ENCODE measurements at regions not wholly inside any gene's neighbourhood (a gene's known extent, or its start where the extent isn't known, plus 50 kb on each side); places are given as distances from the start of the nearest gene placed in this dataset.
A peak's percentile ranks its signal among the peaks of the same experiment; 100 is the strongest.

DNA sequence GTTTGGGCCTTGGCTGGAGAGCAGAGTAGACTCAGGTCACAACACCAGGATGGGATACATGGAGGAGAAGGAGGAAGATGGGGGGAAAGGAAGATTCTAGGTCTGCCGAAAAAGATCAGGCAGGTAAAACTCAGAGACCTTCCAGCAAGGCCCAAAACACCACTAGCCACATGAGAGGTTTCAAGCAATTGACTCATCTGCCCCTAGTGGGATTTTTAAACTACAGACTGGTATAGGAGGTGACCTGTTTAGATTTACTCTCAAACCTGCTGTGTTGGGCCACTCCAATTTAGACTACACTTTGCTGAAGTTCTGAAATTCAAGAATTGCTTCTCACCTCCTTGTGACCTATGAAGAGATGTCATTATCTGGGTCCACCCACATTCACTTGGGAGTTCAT is 236.9 kb upstream of the SASH1 start:
- intact Hi-C loops (cut with DNase I) = no loop called here
- TF ChIP-seq CTCF (IDR thresholded peaks at IDR 0.05) = no peak
- no peak for TF ChIP-seq POLR2A (IDR thresholded peaks at IDR 0.05)
- Histone ChIP-seq H3K4me1 (no peaks in the 10 kb centered on the region), H3K36me3 (replicated peaks in 1 of 2; ENCODE audit: insufficient read depth in 1 of 2, low read depth in 2 of 2) (no peaks in the 10 kb centered on the region), H3K9me3 (no peaks in the 10 kb centered on the region), H3K4me3 (no peak overlapping the region), H3K27ac (no peak overlapping the region), H3K27me3 (no peaks in the 10 kb centered on the region)
- ATAC-seq (no peak), DNase-seq (no peak)
- 86 to 88% methylated on average over 1 of the region's 1 CpG for WGBS, 2 donors

GRCh38 chr6:148107911-148108310 is 234.7 kb upstream of the SASH1 start:
- Histone ChIP-seq H3K4me1 (no peaks in the 10 kb centered on the region), H3K4me3 (no peak overlapping the region), H3K27ac (no peak overlapping the region), H3K27me3 (no peaks in the 10 kb centered on the region), H3K9me3 (no peaks in the 10 kb centered on the region), H3K36me3 (replicated peaks in 1 of 2; ENCODE audit: insufficient read depth in 1 of 2, low read depth in 2 of 2) (no peaks in the 10 kb centered on the region)
- TF ChIP-seq CTCF (IDR thresholded peaks at IDR 0.05) (no peak), POLR2A (IDR thresholded peaks at IDR 0.05) (no peak)
- no peak for DNase-seq
- no peak for ATAC-seq
- intact Hi-C loops (cut with DNase I) = no loop called here
- 90 to 91% methylated on average over 3 of the region's 3 CpGs for WGBS, 2 donors

- intact Hi-C loops (cut with DNase I) = no loop called here
- Histone ChIP-seq H3K27ac (no peak overlapping the region), H3K4me3 (no peak overlapping the region), H3K27me3 (no peaks in the 10 kb centered on the region), H3K4me1 (no peaks in the 10 kb centered on the region), H3K9me3 (no peaks in the 10 kb centered on the region), H3K36me3 (replicated peaks in 1 of 2; ENCODE audit: insufficient read depth in 1 of 2, low read depth in 2 of 2) (no peaks in the 10 kb centered on the region)
- no peak for TF ChIP-seq POLR2A (IDR thresholded peaks at IDR 0.05)
- no peak for TF ChIP-seq CTCF (IDR thresholded peaks at IDR 0.05)
- ATAC-seq (no peak), DNase-seq (peak in 2 of 4 donors; percentile 14 to 25)
- 72 to 76% methylated on average over 3 of the region's 3 CpGs for WGBS, 2 donors
Observed at GRCh38 chr6:148109732-148110131, 232.9 kb upstream of the SASH1 start.

DNA sequence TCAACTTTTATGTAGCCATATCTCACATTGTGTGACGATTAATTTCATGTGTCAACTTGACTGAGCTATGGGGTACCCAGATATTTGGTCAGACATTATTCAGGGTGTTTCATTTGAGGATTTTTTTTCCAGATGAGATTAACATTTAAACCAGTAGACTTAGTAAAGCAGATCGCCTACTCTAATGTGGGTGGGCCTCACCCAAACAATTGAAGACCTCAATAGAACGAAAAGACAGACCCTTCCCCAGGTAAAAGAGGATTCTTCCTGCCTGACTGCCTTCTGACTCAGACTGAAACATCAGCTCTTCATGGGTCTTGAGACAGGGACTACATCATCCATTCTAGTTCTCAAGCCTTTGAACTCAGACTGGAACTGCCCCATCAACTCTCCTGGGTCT is 231.7 kb upstream of the SASH1 start:
- no peak overlapping the region for H3K27ac ChIP-seq
- no peaks in the 10 kb centered on the region for H3K36me3 ChIP-seq (replicated peaks in 1 of 2; ENCODE audit: insufficient read depth in 1 of 2, low read depth in 2 of 2)
- no peaks in the 10 kb centered on the region for H3K27me3 ChIP-seq
- no peaks in the 10 kb centered on the region for H3K9me3 ChIP-seq
- TF ChIP-seq CTCF (IDR thresholded peaks at IDR 0.05) (no peak), POLR2A (IDR thresholded peaks at IDR 0.05) (no peak)
- WGBS, 2 donors = 79 to 84% methylated on average over 3 of the region's 3 CpGs
- no peak overlapping the region for H3K4me3 ChIP-seq
- no peak for ATAC-seq
- H3K4me1 ChIP-seq = no peaks in the 10 kb centered on the region
- DNase-seq = no peak
- intact Hi-C loops (cut with DNase I) = no loop called here

- no peaks in the 10 kb centered on the region for H3K9me3 ChIP-seq
- no peaks in the 10 kb centered on the region for H3K36me3 ChIP-seq (replicated peaks in 1 of 2; ENCODE audit: insufficient read depth in 1 of 2, low read depth in 2 of 2)
- no peaks in the 10 kb centered on the region for H3K4me1 ChIP-seq
- TF ChIP-seq POLR2A (IDR thresholded peaks at IDR 0.05) (no peak), CTCF (IDR thresholded peaks at IDR 0.05) (no peak)
- 81 to 91% methylated on average over 2 of the region's 2 CpGs for WGBS, 2 donors
- H3K27me3 ChIP-seq = no peaks in the 10 kb centered on the region
- H3K27ac ChIP-seq = no peak overlapping the region
- no peak for ATAC-seq
- intact Hi-C loops (cut with DNase I) = no loop called here
- DNase-seq = no peak
- no peak overlapping the region for H3K4me3 ChIP-seq
Observed at GRCh38 chr6:148112851-148113319, 229.8 kb upstream of the SASH1 start.

Measured in body of pancreas (tissue), 4 donors.